ENCODE measurements at regions not wholly inside any gene's neighbourhood (a gene's known extent, or its start where the extent isn't known, plus 50 kb on each side); places are given as distances from the start of the nearest gene placed in this dataset.

DNA sequence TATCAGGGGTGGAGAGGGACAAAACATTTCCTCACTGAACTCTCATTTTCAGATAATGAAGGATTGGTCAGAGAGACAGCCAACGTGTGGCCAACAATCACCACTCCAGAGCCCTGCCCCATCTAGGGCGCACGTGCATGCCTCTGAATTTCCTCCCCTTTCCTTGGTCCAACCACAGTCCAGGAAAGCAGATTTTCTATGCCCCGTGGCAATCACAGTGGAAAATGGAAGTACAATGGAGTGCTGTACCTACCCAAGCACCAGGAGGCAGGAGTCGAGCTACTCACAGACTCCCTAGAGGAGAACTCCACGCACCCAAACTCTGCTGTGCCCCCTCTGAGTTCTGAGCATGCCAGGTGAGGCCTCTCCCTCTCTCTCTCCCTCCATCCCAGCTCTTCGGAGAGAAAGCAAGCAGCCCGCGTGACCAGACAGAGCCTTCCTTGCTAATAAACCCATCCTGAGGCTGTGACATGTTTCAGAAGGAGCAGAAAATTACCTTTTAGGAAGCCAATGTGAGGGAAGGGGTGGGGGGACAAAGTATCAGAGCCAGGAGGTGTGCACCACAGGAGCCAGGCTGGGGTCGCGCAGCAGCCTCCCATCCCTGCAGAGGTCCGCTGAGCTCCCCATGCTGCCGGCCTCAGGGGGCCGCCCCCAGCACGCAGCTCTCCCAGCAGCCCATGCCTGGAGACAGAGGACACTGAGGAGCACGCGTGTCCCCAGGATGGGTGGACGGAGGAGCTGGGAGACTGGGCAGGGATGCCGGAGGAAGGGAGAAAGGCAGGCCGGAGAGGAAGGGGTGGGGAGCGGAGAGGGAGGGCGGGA, 73.4 kb downstream of the PITPNM2 start:
- no peak overlapping the region for H3K4me3 ChIP-seq (ENCODE audit: low read length in 2 of 2)
- H3K36me3 ChIP-seq (ENCODE audit: insufficient read depth, low read length), result no peaks in the 10 kb centered on the region
- H3K36me3 Mint-ChIP-seq, result no peaks in the 10 kb centered on the region
- peak overlapping the region in 5 of 8 donors; percentile 17 to 93 (median 90) for H3K4me3 Mint-ChIP-seq
- H3K4me1 Mint-ChIP-seq, result peaks cover 37 to 46% (median 40%) of the 10 kb centered on the region in 4 donors
- DNase-seq, result no peak
- H3K4me1 ChIP-seq (ENCODE audit: insufficient read depth, low read length), result peaks cover 42% of the 10 kb centered on the region
- no peaks in the 10 kb centered on the region for H3K9me3 ChIP-seq (ENCODE audit: control insufficient read depth in 1 of 2, low read length in 2 of 2)
- POLR2A ChIA-PET (ENCODE audit: partially characterized antibody), result interaction anchor here (0.8 to 3.5 kb wide), 4 partner anchors 26 to 155 kb away, joined by 3 to 34 read pairs (median 16); partner anchors contain the start of genes MPHOSPH9 and MTRFR
- intact Hi-C loops (cut with micrococcal nuclease), result loop anchor here (2.0 to 5.0 kb wide), 2 partner anchors 55 to 103 kb away; partner anchors contain the start of gene OGFOD2
- H3K27ac Mint-ChIP-seq, result peak overlapping the region; percentile 59 to 98 (median 96)
- CTCF ChIA-PET (ENCODE audit: partially characterized antibody), result interaction anchor here (0.8 to 3.0 kb wide), 3 partner anchors 29 to 76 kb away, joined by 3 to 22 read pairs (median 18); no protein-coding TSS in a partner anchor
- no peaks in the 10 kb centered on the region for H3K27me3 Mint-ChIP-seq
- no peaks in the 10 kb centered on the region for H3K9me3 Mint-ChIP-seq
- H3K27me3 ChIP-seq (ENCODE audit: insufficient read depth, low read length), result no peaks in the 10 kb centered on the region
- H3K27ac ChIP-seq (ENCODE audit: low read depth, low read length), result peak overlapping the region; percentile 60

DNA sequence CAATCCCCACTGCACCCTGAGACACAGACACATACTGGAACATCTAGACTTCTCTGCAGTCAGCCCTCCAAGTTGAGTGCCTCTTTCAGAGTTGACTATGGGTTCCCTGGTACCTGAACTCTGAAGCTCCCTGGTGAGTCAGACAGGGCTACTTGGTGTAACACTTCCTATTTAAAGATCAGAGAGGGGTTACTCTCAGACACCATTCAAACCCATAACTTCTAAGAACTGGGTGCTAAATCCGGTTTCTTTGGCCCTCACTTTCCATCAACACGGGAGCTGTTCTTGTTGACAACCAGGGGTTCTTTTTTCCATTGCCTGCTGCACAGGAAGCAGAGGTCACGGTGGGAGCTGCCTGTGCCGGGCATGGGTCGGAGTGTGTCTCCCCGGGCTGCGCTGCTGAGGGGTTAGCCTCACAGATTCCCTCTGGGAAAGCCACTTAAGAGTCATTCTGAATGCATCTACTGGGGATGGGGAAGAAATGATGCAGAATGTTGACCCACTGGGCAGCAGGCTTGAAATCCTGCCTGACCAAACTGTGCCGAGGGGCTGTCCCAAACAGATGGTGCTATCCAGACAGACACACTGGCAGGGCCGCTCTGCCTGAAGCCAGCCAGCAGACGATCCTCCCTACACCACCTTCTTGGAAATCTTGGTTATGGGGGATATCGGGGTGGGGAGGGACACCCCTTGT, 74.1 kb downstream of the PITPNM2 start:
- CTCF ChIA-PET (ENCODE audit: partially characterized antibody), result interaction anchor here (0.8 to 3.0 kb wide), 3 partner anchors 29 to 77 kb away, joined by 3 to 22 read pairs (median 18); no protein-coding TSS in a partner anchor
- peaks cover 42% of the 10 kb centered on the region for H3K4me1 ChIP-seq (ENCODE audit: insufficient read depth, low read length)
- H3K36me3 ChIP-seq (ENCODE audit: insufficient read depth, low read length), result no peaks in the 10 kb centered on the region
- H3K4me3 Mint-ChIP-seq, result peak overlapping the region; percentile 85 to 93 (median 90)
- no peaks in the 10 kb centered on the region for H3K27me3 Mint-ChIP-seq
- POLR2A ChIA-PET (ENCODE audit: partially characterized antibody), result interaction anchor here (0.8 to 3.5 kb wide), 7 partner anchors 26 to 508 kb away, joined by 3 to 34 read pairs (median 6); partner anchors contain the start of genes MPHOSPH9, MTRFR, PITPNM2 and TMED2
- no peaks in the 10 kb centered on the region for H3K27me3 ChIP-seq (ENCODE audit: insufficient read depth, low read length)
- peak overlapping the region; percentile 60 for H3K27ac ChIP-seq (ENCODE audit: low read depth, low read length)
- H3K9me3 Mint-ChIP-seq, result no peaks in the 10 kb centered on the region
- intact Hi-C loops (cut with micrococcal nuclease), result loop anchor here (1.0 to 5.0 kb wide), 3 partner anchors 56 to 102 kb away; partner anchors contain the start of genes OGFOD2 and PITPNM2
- no peaks in the 10 kb centered on the region for H3K9me3 ChIP-seq (ENCODE audit: control insufficient read depth in 1 of 2, low read length in 2 of 2)
- no peaks in the 10 kb centered on the region for H3K36me3 Mint-ChIP-seq
- H3K4me1 Mint-ChIP-seq, result peaks cover 37 to 46% (median 40%) of the 10 kb centered on the region in 4 donors
- H3K27ac Mint-ChIP-seq, result peak overlapping the region; percentile 89 to 98 (median 97)
- H3K4me3 ChIP-seq (ENCODE audit: low read length in 2 of 2), result peak overlapping the region; percentile 3 to 53
- DNase-seq, result peak; percentile 20 to 70 (median 25)

DNA sequence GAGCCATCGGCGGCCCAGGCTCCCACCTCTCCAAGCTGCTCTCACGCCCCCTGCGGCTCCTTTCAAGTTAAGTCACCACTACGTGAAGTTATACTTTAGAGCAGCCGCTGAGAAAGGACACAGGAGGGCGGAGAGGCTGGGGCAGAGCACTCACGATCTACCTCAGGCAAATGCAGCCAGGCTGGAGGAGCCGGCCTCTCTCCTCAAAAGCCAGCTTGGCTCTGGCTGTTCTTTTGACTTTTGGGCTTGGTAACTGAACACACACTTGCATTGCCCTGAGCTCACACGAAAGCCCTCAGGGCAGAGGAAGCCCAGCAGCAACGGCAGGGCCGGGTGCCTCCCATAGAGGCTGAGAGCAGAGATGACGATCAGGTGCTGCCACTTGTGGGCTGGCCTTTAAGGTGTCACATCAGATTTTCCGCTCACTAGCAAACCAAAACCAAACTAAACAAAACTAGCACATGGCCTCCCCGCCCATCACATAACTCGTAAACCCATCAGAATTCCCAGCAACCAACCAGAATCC, 75.2 kb downstream of the PITPNM2 start:
- Mint-ChIP-seq H3K9me3 (no peaks in the 10 kb centered on the region), H3K4me1 (peaks cover 37 to 46% (median 40%) of the 10 kb centered on the region in 4 donors)
- H3K4me1 ChIP-seq (ENCODE audit: insufficient read depth, low read length), result peaks cover 42% of the 10 kb centered on the region

DNA sequence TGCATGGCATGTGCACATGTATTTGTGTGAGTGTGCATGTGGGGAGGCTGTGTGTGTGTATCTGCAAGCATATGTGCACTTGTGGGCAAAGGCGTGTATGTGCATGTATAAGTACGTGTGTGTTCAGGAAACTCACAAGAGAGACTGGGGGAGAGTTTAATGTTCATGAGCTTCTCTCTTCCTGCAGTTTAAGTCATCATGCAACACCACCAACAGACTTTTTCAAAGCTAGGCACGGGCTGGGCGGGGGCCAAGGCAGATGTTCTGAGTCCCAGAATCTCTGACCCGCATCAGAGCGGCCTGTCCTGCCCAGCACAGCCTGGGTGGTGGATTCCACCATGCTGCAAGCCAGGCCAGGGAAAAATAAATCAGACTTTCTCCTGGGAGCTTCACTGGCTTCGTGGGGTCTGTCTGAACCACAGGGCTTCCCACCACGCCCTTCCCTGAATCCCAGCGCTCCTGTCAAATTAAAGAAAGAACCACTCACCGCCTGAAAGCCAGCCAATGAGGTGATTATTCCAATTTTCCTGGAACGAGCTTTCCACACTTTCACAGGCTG, 75.7 kb downstream of the PITPNM2 start:
- POLR2A ChIA-PET (ENCODE audit: partially characterized antibody), result interaction anchor here (0.7 to 3.5 kb wide), 19 partner anchors 15 to 509 kb away, joined by 3 to 34 read pairs (median 4); partner anchors contain the start of genes MPHOSPH9, MTRFR, OGFOD2 and PITPNM2
- Mint-ChIP-seq H3K9me3 (no peaks in the 10 kb centered on the region), H3K27me3 (no peaks in the 10 kb centered on the region), H3K4me3 (peak overlapping the region; percentile 85 to 93 (median 90)), H3K27ac (peak overlapping the region; percentile 89 to 98 (median 97)), H3K36me3 (no peaks in the 10 kb centered on the region), H3K4me1 (peaks cover 37 to 46% (median 40%) of the 10 kb centered on the region in 4 donors)
- Histone ChIP-seq H3K4me3 (ENCODE audit: low read length in 2 of 2) (peak overlapping the region in 1 of 2 donors; percentile 53), H3K9me3 (ENCODE audit: control insufficient read depth in 1 of 2, low read length in 2 of 2) (no peaks in the 10 kb centered on the region), H3K27me3 (ENCODE audit: insufficient read depth, low read length) (no peaks in the 10 kb centered on the region), H3K36me3 (ENCODE audit: insufficient read depth, low read length) (no peaks in the 10 kb centered on the region), H3K4me1 (ENCODE audit: insufficient read depth, low read length) (peaks cover 42% of the 10 kb centered on the region), H3K27ac (ENCODE audit: low read depth, low read length) (peak overlapping the region; percentile 60)
- peak in 2 of 5 donors; percentile 2 to 4 for DNase-seq
- intact Hi-C loops (cut with micrococcal nuclease), result loop anchor here (2.0 to 5.0 kb wide), 2 partner anchors 57 to 158 kb away; partner anchors contain the start of genes MPHOSPH9 and MTRFR
- CTCF ChIA-PET (ENCODE audit: partially characterized antibody), result interaction anchor here (0.7 to 3.0 kb wide), 22 partner anchors 11 to 290 kb away, joined by 3 to 29 read pairs (median 4); partner anchors contain the start of genes ARL6IP4 and MPHOSPH9

More for the DNA sequence above, 75.2 kb downstream of the PITPNM2 start:
- Mint-ChIP-seq H3K27ac (peak overlapping the region; percentile 89 to 98 (median 97)), H3K27me3 (no peaks in the 10 kb centered on the region), H3K4me3 (peak overlapping the region; percentile 85 to 93 (median 90)), H3K36me3 (no peaks in the 10 kb centered on the region)
- ChIA-PET POLR2A (ENCODE audit: partially characterized antibody) (interaction anchor here (0.7 to 3.5 kb wide), 19 partner anchors 16 to 508 kb away, joined by 3 to 34 read pairs (median 4); partner anchors contain the start of genes MPHOSPH9, MTRFR, OGFOD2 and PITPNM2), CTCF (ENCODE audit: partially characterized antibody) (interaction anchor here (0.7 to 3.0 kb wide), 20 partner anchors 11 to 289 kb away, joined by 3 to 29 read pairs (median 4); partner anchors contain the start of genes ARL6IP4 and MPHOSPH9)
- intact Hi-C loops (cut with micrococcal nuclease), result loop anchor here (1.0 to 5.0 kb wide), 4 partner anchors 57 to 157 kb away; partner anchors contain the start of genes MPHOSPH9, MTRFR, OGFOD2 and PITPNM2
- Histone ChIP-seq H3K27me3 (ENCODE audit: insufficient read depth, low read length) (no peaks in the 10 kb centered on the region), H3K9me3 (ENCODE audit: control insufficient read depth in 1 of 2, low read length in 2 of 2) (no peaks in the 10 kb centered on the region), H3K36me3 (ENCODE audit: insufficient read depth, low read length) (no peaks in the 10 kb centered on the region), H3K4me3 (ENCODE audit: low read length in 2 of 2) (peak overlapping the region; percentile 3 to 53), H3K27ac (ENCODE audit: low read depth, low read length) (peak overlapping the region; percentile 60)
- peak; percentile 76 to 86 (median 80) for DNase-seq

DNA sequence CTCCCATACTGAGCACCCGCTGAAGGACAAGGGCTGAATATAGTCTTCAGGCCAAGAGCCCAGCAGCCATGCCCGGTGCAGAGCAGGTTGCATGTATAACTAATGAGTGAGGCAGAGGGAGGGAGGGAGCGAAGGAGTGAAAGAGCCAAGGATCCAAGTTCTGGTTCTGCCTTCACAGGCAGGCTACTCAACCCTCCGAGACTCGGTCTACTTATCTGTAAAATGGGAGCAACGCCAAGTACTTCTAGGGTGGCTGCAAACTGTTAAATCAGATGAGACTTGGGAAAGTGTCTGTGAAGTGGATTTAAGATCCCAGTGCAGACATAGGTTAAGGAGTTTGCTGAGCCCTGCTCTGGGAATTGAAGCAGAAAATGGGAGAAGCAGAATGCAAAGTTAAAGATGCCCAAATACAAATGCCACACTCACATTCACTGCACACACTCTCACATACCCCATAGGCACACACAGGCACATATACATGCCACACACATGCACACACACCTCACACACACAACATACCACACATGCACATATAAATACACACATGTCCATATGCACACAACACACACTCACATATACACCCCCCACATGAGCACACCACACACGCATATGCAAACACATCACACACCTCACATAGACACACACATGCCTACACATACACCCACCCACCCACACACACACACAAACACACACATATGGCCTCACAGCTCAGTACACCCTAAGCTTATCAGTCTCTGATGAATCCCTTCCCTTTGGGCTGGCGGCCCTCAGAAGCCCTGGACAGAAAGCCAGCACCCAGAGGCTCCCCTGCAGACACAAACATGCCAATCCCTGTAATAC, 76.7 kb downstream of the PITPNM2 start:
- no peak for DNase-seq
- peaks cover 42% of the 10 kb centered on the region for H3K4me1 ChIP-seq (ENCODE audit: insufficient read depth, low read length)
- Mint-ChIP-seq H3K9me3 (no peaks in the 10 kb centered on the region), H3K27me3 (no peaks in the 10 kb centered on the region), H3K36me3 (no peaks in the 10 kb centered on the region), H3K27ac (peak overlapping the region in 4 of 7 donors; percentile 46 to 96 (median 58)), H3K4me3 (peak overlapping the region; percentile 40 to 93 (median 90)), H3K4me1 (peaks cover 37 to 46% (median 40%) of the 10 kb centered on the region in 4 donors)
- no peaks in the 10 kb centered on the region for H3K27me3 ChIP-seq (ENCODE audit: insufficient read depth, low read length)
- ChIA-PET CTCF (ENCODE audit: partially characterized antibody) (interaction anchor here (0.8 to 3.0 kb wide), 13 partner anchors 10 to 164 kb away, joined by 3 to 29 read pairs (median 7); partner anchors contain the start of gene MPHOSPH9), POLR2A (ENCODE audit: partially characterized antibody) (interaction anchor here (0.5 to 3.5 kb wide), 9 partner anchors 31 to 159 kb away, joined by 3 to 34 read pairs (median 14); partner anchors contain the start of genes MPHOSPH9, MTRFR and PITPNM2)
- H3K27ac ChIP-seq (ENCODE audit: low read depth, low read length), result no peak overlapping the region
- intact Hi-C loops (cut with micrococcal nuclease), result loop anchor here (2.0 kb wide), 1 partner anchor 159 kb away; the partner anchor contains the start of genes MPHOSPH9 and MTRFR
- no peaks in the 10 kb centered on the region for H3K9me3 ChIP-seq (ENCODE audit: control insufficient read depth in 1 of 2, low read length in 2 of 2)
- no peak overlapping the region for H3K4me3 ChIP-seq (ENCODE audit: low read length in 2 of 2)
- H3K36me3 ChIP-seq (ENCODE audit: insufficient read depth, low read length), result no peaks in the 10 kb centered on the region
